ENCODE measurements at regions not wholly inside any gene's neighbourhood (a gene's known extent, or its start where the extent isn't known, plus 50 kb on each side); places are given as distances from the start of the nearest gene placed in this dataset.

DNA sequence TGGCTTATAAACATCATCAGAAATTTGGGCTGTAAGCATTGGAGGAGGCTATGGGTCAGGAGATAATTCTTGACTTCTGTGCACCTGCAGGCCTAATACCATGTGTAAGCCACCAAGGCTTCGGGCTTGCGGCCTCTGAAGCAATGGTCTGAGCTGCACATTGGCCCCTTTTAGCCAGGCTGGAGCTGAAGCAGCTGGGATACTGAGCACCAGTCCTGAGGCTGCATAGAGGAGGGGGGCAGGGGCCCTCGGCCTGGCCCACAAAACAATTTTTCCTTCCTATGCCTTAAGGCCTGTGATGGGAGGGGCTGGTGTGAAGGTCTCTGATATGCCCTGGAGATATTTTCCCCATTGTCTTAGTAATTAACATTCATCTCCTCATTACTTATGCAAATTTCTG lies 373.0 kb upstream of the HTR2C start (continued):
- TF ChIP-seq ZNF318 (IDR thresholded peaks at IDR 0.05; ENCODE audit: borderline replicate concordance in 1 of 2, low read depth in 1 of 2) = no peak
- no peak for TF ChIP-seq ZNF224 (CRISPR knock-in tag; IDR thresholded peaks at IDR 0.05)
- no peak for TF ChIP-seq PCBP1 (IDR thresholded peaks at IDR 0.05; ENCODE audit: low read depth, low read length, poor library complexity, severe bottlenecking)
- TF ChIP-seq, protein P1, sequence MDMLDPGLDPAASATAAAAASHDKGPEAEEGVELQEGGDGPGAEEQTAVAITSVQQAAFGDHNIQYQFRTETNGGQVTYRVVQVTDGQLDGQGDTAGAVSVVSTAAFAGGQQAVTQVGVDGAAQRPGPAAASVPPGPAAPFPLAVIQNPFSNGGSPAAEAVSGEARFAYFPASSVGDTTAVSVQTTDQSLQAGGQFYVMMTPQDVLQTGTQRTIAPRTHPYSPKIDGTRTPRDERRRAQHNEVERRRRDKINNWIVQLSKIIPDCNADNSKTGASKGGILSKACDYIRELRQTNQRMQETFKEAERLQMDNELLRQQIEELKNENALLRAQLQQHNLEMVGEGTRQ (CRISPR knock-in tag; IDR thresholded peaks at IDR 0.05) = no peak
- no peak for TF ChIP-seq ELF2 (CRISPR knock-in tag; IDR thresholded peaks at IDR 0.05)
- TF ChIP-seq BCL6 (CRISPR knock-in tag; IDR thresholded peaks at IDR 0.05) = no peak

Data from K562 (cell line).